ENCODE measurements at regions not wholly inside any gene's neighbourhood (a gene's known extent, or its start where the extent isn't known, plus 50 kb on each side); places are given as distances from the start of the nearest gene placed in this dataset.
"Not testable (repeated sequence)": the region's sequence is repeated elsewhere in the genome, so short reads cannot be mapped to it uniquely, and the experiment has no call there.

DNA sequence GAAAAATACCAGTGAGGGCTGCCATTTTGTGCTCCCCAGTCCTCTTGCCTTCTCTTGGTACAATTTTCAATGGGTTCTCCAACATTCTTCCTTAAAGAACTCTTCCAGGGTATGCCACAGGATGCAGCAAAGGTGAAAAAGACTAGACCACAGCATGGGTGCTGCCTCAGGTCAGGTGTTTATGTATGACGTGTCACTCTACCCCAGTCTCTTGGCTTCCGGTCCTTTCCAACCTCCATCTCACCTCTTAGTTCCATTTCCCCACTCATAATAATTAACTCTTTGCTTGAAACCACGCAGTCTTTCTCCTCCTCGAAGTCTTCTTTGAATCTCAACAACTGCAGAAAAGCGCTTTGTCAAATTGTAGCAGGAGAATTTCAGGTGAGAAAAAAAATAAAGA is 104.7 kb upstream of the TBC1D5 start:
- in situ Hi-C loops (cut with MboI; ENCODE audit: low sequenced_read_pairs): loop anchor here (25.0 kb wide), 2 partner anchors 410 to 585 kb away; no protein-coding TSS in a partner anchor

DNA sequence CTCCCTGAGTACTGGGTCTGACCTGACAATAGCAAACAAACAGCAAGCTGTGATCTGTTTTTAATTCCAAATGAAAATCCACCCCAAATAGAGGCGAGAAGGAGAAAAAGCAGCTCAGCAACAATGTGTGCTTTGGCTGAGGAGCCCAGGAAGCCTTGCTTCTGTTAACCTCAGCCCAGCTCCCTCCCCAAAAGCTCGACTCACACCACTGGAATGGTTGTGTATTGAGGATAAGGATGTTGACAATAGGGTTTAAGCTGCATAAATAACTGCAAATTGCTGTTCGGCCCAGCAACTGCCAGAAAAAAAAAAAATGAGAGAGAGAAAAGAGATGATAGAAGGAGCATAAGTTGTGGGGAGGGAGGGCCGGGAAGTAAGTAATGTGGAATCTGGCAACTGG is 104.0 kb upstream of the TBC1D5 start:
- in situ Hi-C loops (cut with MboI; ENCODE audit: low sequenced_read_pairs): loop anchor here (25.0 kb wide), 2 partner anchors 409 to 584 kb away; no protein-coding TSS in a partner anchor

DNA sequence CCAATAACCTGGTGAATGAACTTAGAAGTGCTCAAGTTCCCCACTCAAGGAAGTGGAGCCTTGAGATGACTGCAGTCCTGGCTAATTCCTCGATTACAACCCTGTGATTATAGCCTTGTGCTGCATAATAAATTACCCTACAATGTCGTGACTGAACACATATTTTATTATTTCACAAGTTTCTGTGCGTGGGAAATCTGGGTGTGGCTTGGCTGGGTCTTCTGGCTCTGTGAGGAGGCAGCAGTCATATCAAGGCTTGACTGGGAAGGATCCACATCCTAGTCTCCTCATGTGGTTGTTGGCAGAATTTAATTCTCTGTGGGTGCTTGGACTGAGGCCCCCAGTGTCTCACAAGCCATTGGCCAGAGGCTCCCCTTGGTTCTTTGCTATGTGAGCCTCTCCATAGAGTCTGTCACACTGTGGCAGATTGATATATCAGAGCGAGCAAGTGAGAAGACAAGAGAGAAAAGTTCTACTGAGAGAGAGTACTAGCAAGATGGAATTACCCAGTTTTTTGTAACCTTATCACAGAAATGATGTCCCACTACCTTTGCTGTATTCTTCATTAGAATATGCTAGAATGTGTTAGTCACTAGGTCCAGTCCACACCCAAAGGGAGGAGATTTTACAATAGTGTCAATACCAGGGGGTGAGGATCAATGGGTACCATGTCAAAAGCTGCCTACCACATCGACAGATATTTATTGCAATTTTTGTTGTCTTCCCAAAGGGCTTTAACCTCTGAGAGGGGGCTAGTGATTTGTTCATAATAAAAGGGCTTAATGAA is 102.8 kb upstream of the TBC1D5 start:
- in situ Hi-C loops (cut with MboI; ENCODE audit: low sequenced_read_pairs): loop anchor here (25.0 kb wide), 2 partner anchors 408 to 583 kb away; no protein-coding TSS in a partner anchor

DNA sequence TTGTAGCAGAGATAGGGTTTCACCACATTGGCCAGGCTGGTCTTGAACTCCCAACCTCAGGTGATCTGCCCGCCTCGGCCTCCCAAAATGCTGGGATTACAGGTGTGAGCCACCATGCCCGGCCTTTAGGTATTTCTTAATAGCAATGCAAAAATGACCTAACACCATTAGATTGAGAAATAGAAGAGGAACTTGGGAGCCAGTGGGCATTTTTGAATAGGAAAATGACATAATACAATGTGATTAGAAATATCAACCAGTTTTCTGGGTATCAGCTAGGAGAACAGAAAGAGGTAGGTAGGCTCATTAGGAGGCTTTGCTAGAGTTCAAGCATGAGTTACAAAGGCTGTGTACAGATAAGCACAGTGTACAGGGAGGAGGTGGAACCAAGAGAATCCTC is 101.8 kb upstream of the TBC1D5 start:
- in situ Hi-C loops (cut with MboI; ENCODE audit: low sequenced_read_pairs): loop anchor here (25.0 kb wide), 2 partner anchors 407 to 582 kb away; no protein-coding TSS in a partner anchor

DNA sequence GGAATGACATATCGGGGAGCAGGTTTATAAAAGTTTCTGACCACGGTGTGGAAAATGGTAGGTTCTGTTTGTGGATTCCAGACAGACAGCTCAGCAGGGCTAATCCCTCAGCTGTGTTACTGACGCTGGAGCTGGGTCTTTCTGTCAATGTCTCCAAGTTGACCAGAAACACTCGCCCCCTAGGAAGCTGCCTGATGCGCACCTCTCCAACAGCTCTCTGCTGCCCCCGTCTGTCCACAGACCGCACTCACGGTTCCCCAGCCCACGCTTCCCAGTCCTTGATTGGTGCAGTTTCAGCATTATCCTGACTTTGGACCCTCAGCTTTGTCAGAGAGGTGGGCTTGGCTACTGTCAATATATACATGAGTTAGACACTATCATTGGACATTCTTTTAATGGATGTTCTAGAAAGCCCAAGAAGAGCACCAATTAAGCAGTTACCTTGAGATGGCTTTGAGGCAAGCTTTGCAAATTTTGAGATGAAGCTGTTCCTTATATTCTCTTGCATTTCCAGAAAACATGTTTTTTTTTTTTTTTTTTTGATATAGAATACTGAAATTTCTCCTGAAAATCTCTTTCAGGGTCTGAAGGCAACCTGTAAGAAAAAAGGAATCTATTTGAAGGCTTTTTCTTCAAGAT is 98.9 kb upstream of the TBC1D5 start:
- in situ Hi-C loops (cut with MboI; ENCODE audit: low sequenced_read_pairs): loop anchor here (25.0 kb wide), 2 partner anchors 404 to 579 kb away; no protein-coding TSS in a partner anchor

DNA sequence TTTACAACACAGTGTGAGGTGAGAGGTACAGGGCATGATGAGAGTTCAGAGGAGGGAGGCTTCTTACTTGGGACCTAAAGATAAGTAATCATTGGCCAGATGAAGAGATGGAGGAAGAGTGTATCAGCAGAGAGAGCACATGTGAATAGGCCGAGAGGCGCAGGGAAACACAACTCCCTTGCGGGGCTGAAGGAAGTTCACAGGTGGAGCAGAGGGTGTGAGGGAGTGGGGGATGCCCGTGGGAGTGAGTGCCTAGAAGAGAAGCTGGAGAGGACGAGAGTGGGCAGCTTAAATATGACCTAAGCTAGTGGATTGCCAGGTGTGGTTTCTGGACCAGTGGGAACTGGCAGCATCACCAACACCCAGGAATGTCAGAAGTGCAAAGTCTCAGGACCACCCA is 98.2 kb upstream of the TBC1D5 start:
- in situ Hi-C loops (cut with MboI; ENCODE audit: low sequenced_read_pairs): loop anchor here (25.0 kb wide), 2 partner anchors 403 to 578 kb away; no protein-coding TSS in a partner anchor

DNA sequence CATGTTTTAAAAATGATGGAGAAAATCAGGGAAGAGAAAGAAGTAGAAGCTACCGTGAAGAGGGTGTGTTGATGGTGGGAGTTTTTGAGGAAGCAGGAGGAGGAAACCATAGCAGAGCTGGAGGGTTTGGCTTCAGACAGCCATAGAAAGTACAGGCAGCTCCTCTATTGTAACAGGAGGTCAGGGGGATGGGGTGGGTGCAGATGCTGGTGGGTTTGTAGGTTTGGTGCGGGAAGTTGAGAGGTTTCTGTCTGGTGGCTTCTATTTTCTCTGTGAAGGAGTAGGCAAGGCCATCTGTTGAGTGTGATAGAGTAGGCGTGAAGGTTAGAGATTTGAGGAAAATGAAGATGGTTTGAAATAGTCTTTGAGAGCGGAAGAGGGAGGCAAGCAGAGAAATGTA is 97.7 kb upstream of the TBC1D5 start:
- in situ Hi-C loops (cut with MboI; ENCODE audit: low sequenced_read_pairs): loop anchor here (25.0 kb wide), 2 partner anchors 403 to 578 kb away; no protein-coding TSS in a partner anchor

DNA sequence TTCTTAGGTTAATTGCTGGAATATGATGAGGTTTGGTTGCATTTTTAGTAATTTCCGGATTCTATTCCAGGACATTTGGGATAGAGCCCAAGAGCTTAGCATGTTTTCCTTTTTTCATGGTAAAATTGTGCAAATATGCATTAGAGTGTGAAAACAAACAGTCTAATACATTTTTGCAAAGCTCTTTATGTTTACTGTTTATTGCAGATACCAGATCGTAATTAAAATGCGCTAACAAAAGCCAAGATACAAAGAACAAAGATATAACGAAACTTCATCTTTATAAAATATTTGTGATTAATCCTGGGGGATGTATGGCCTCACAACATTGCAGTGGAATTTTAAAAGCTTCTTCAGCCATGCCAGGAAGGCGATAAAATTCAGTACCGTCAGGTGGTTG is 94.5 kb upstream of the TBC1D5 start:
- in situ Hi-C loops (cut with MboI; ENCODE audit: low sequenced_read_pairs): loop anchor here (25.0 kb wide), 2 partner anchors 400 to 575 kb away; no protein-coding TSS in a partner anchor

DNA sequence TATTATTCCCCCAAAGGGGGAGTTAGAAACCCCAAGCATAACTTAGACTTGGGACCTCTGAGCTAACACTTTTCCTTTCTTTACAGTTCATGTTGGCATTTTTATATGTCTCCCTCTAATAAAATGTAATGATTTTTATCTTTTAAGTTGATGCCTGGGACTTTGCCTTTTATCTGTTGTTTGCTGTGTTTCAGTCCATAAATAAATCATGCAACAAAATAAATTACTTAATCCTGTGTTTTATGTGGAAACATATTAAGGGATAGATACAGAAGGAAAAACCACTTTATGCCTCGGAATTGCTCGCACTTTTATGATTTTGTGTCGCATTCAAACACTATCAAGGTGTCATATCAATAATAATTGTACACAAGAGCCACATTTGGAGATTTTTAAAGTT is 93.7 kb upstream of the TBC1D5 start:
- in situ Hi-C loops (cut with MboI; ENCODE audit: low sequenced_read_pairs): loop anchor here (25.0 kb wide), 2 partner anchors 399 to 574 kb away; no protein-coding TSS in a partner anchor

DNA sequence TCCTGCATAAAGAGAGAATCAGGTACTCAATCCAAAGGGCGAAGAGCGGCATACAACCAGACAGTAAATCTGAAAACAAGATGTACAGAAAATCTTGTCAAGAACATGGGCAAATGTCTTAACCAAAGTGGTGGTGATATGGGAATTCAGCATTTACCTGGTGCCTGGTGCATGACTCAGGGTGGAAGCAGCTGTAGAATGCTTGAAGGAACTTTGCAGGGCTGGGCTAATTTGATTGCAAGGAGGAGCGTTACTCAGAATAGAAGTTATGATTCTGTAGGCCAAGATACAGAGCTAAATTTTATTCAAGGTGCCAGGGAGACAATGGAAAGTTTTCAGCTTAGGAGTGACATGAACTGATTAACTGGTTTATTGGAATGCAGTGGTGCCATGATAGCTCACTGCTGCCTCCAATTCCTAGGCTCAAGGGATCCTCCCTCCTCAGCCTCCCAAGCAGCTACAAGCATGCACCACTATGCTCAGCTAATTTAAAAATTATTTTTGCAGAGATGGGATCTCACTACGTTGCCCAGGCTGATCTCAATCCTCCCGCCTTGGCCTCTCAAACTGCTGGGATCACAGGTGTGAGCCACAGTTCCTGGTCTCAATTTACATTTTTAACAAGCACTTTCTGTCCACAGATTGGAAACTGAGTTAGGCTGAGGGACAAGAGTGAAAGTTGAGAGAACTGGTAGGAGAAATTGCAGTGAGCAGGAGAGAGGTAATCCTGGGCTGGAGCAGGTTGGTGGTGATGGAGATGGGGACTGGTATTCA is 91.5 kb upstream of the TBC1D5 start:
- in situ Hi-C loops (cut with MboI; ENCODE audit: low sequenced_read_pairs): loop anchor here (25.0 kb wide), 2 partner anchors 397 to 572 kb away; no protein-coding TSS in a partner anchor

DNA sequence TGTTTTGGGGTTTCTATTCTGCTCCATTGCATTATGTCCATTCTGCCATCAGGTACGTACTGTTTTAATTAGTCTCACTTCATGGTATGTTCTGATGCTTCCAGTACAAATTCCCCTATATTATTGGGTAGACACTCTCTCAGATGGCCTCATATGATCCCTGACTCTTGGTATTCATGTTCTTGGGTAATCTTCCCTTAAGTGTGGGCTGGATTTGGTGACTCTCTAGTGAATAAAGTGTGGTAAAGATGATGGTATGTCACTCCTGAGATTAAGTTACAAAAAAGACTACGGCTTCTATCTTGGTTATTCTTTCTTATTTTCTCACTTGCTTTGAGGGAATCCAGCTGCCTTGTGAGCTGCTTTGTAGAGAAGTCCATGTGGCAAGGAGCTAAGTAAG is 89.6 kb upstream of the TBC1D5 start:
- in situ Hi-C loops (cut with MboI; ENCODE audit: low sequenced_read_pairs): loop anchor here (25.0 kb wide), 2 partner anchors 395 to 570 kb away; no protein-coding TSS in a partner anchor

DNA sequence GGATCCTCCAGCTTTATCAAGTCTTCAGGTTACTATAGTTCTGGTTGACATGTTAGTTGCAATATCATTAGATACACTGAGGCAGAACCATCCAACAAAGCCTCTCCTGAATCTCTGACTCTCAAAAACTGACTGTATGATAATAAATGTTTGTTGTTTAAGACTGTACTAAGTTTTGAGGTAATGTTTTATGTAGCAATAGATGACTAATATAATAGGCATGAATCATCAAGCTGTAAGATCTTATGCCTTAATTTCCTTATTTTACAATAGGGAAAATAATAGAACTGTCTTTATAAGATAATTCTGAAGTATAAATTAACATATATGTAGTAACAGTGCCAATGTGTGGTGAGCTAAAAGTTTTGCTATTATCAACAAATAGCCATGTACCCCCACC is 88.9 kb upstream of the TBC1D5 start:
- in situ Hi-C loops (cut with MboI; ENCODE audit: low sequenced_read_pairs): loop anchor here (25.0 kb wide), 2 partner anchors 394 to 569 kb away; no protein-coding TSS in a partner anchor

DNA sequence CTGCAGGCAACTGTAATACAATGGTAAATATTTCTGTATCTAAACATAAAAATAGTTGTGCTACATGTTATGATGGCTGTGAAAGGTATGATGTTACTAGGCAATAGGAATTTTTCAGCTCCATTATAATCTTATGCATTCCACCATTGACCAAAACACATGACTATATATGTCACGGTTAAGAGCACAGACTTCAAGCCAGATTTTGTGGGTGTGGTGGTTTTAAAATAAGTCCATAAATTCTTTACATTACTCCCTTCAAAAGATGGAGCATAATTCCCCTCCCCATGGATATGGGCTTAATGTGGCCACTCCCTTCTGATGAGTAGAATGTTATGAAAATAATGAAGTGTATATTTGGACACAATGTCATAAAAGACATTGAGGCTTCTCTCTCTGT is 88.4 kb upstream of the TBC1D5 start:
- in situ Hi-C loops (cut with MboI; ENCODE audit: low sequenced_read_pairs): loop anchor here (25.0 kb wide), 2 partner anchors 393 to 568 kb away; no protein-coding TSS in a partner anchor

DNA sequence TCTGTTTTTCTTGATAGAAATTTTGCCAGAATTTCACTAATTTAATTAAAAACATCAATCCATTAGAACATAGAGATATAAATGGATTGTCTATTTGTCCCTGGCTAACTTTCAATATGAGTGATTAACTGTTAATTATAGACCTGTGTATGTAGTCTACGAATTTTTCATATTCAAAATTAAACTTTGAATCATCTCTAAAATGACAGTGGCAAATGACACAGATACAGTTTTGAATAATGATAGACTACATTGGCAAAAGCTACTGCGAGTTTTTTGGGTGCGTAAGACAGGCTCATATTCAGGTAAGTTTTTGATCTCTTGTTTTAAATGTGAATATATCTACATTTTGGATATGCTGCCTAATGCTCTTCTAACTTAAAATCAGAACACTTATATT is 86.0 kb upstream of the TBC1D5 start:
- in situ Hi-C loops (cut with MboI; ENCODE audit: low sequenced_read_pairs): loop anchor here (25.0 kb wide), 2 partner anchors 391 to 566 kb away; no protein-coding TSS in a partner anchor

DNA sequence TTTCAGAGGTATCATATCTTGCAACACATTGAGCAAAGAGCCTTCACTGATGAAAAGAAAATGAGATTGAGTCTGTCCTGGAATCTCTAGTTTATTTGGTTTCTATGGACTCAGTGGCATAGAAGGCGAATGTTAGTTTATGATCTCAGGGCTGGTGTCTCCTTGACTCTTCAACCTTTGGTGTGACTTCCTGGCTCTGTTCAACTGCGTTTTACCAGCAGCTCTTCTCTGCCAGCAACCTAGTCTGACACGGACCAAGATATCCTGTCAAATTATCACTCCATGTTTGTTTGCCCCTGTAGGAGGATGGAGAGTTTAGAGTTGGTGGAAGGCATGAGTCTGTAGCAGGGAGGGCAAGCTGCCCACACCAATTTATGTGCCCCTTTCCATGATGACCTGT is 82.9 kb upstream of the TBC1D5 start:
- in situ Hi-C loops (cut with MboI; ENCODE audit: low sequenced_read_pairs): loop anchor here (25.0 kb wide), 2 partner anchors 388 to 563 kb away; no protein-coding TSS in a partner anchor

DNA sequence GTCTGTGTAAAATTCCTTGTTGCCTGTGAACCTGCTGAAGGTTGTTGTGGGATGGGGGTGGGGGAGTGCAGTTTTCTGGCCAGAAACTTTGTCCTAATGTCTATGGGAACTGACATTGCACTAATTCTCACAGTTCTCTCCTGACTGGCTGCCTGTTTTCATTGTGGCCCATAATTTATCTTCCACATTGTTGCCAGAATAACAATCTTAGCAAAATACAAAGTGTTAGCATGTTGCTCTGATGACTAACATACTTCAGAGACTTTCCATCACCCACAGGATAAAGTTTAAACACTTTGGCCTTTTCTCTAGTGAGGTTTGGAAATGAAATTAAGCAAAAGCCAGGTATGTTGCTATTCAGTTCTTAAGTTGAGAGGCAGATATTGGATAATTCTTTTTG is 81.4 kb upstream of the TBC1D5 start:
- in situ Hi-C loops (cut with MboI; ENCODE audit: low sequenced_read_pairs): no loop called here

DNA sequence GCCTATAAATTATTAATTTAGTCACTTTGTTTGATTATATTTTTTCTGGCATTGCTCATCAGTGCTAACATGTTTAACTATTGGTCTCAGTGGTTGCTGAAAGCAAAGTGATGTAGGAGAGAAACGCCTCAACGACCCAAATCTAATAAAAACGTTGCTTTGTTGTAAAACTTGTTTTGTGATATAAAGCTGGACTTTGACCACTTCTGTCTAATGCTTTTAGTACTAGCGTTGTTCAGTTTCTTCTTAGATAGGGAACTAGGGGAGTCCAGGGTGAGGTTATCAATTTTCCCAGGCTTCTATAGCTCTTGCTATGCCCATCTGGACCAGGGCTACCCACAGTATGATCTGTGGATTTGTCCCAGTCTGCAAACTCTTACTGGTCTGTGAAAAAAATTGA is 80.6 kb upstream of the TBC1D5 start:
- in situ Hi-C loops (cut with MboI; ENCODE audit: low sequenced_read_pairs): no loop called here

DNA sequence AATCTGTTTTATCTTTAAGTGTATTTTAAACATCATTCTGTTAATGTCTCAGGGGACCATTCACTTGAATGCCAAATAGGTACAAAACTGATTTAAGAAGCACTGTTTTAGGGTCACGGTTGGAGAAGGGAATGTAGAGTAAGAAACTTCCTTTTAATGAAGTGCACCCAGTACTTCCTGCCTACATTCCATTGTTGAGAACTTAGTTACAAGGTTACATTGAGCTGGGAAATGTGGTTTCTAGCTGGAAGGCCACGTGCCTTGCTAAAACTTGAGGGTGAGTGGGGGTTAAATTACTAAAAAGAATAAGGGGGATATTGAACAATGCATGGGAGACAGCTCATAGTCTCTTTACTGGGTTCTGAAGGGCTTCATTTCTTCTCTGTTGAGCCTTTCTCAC is 78.3 kb upstream of the TBC1D5 start:
- in situ Hi-C loops (cut with MboI; ENCODE audit: low sequenced_read_pairs): no loop called here

DNA sequence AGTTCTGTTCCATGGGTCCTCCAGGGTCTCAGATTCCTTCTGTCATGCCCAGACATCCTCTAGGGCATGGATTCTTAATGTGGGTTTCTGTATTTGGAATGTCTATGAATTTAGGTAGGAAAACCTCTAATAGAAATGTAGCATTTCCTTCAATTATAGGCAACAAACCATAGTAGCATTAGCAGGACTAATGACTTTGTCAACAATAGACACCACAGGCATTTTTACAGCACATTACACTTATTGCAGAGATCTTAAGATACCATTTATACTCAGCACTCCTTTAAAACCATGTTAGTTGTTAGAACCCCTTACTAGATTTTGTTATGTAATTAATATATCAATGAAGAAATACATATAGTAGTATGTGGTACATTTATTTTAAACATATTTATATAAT is 77.8 kb upstream of the TBC1D5 start:
- in situ Hi-C loops (cut with MboI; ENCODE audit: low sequenced_read_pairs): no loop called here

DNA sequence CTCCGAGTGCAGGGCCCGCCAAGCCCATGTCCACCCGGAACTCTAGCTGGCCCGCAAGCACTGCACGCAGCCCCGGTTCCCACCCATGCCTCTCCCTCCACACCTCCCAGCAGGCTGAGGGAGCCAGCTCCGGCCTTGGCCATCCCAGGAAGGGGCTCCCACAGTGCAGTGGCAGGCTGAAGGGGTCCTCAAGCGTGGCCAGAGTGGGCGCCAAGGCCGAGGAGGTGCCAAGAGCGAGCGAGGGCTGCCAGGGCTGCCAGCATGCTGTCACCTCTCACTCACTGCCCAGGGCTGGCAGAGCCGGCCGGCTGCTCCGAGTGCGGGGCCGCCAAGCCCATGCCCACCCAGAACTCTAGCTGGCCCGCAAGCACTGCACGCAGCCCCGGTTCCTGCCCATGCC is 75.5 kb upstream of the TBC1D5 start:
- in situ Hi-C loops (cut with MboI; ENCODE audit: low sequenced_read_pairs): not testable (repeated sequence)

DNA sequence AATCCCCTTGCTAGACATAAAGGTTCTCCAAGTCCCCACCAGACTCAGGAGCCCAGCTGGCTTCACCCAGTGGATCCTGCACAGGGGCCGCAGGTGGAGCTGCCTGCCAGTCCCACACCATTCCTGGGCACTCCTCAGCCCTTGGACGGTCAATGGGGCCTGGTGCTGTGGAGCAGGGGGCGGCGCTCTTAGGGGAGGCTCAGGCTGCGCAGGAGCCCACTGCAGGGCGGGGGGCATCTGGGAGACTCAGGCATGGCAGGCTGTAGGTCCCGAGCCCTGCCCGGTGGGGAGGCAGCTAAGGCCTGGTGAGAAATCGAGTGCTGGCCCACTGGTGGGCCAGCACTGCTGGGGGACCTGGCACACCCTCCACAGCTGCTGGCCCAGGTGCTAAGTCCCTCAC is 75.1 kb upstream of the TBC1D5 start:
- in situ Hi-C loops (cut with MboI; ENCODE audit: low sequenced_read_pairs): no loop called here

All from HL-60/S4 treated with phorbol 12-myristate 13-acetate at 8.2 ng/mL for 4 days and 3 days (cell line).